ENCODE measurements at regions not wholly inside any gene's neighbourhood (a gene's known extent, or its start where the extent isn't known, plus 50 kb on each side); places are given as distances from the start of the nearest gene placed in this dataset.

DNA sequence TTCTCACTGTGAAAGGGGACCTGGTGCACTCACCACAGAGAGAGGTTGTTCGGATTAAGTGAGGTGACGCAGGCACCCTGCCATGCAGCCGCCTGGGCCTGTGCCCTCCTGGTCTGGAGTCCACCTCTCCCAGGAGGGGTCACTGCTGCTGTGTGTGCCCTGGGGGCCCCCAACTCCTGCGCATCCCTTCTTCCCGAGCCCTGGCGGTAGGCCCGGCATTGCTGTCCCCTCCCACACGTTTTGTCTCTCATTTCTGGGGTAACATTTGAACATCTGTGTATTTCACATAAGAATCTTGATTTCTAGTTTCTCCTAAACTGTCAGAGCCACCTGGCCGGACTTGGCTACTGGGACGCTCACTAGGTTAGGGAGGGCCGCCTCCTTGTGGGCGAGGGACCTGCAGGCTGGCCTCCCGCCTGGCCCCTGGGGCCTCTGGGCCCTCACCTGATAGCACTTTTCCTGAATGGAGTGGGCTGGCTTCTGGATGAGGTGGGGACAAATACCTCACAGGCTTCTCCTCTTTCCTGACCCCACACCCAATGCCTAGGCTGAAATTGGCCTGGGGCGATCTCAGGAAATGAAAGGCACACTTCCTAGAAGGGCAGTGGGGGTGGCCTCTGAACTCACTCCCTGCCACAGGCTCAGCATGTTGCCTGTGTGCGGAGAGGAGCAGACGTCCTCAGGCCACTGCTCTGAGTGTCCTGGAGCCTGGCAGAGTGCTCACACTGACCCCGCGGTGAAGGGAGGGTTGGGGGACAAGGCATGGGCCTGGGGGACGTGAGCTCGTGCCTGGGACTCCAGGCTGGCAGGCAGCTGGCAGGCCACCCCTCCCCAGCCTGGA lies 104.2 kb upstream of the PRR23E start:
- peak; percentile 12 for DNase-seq
- TF ChIP-seq, protein P1, sequence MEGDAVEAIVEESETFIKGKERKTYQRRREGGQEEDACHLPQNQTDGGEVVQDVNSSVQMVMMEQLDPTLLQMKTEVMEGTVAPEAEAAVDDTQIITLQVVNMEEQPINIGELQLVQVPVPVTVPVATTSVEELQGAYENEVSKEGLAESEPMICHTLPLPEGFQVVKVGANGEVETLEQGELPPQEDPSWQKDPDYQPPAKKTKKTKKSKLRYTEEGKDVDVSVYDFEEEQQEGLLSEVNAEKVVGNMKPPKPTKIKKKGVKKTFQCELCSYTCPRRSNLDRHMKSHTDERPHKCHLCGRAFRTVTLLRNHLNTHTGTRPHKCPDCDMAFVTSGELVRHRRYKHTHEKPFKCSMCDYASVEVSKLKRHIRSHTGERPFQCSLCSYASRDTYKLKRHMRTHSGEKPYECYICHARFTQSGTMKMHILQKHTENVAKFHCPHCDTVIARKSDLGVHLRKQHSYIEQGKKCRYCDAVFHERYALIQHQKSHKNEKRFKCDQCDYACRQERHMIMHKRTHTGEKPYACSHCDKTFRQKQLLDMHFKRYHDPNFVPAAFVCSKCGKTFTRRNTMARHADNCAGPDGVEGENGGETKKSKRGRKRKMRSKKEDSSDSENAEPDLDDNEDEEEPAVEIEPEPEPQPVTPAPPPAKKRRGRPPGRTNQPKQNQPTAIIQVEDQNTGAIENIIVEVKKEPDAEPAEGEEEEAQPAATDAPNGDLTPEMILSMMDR (IDR thresholded peaks at IDR 0.05; ENCODE audit: borderline replicate concordance), result no peak
- Histone ChIP-seq H3K27me3 (ENCODE audit: low read depth) (peaks cover 55% of the 10 kb centered on the region), H3K27ac (replicated peaks) (no peak overlapping the region), H3K4me1 (peaks cover 9% of the 10 kb centered on the region), H3K9me3 (replicated peaks) (no peaks in the 10 kb centered on the region), H3K4me3 (no peak overlapping the region), H3K36me3 (no peaks in the 10 kb centered on the region)
- intact Hi-C loops (cut with micrococcal nuclease), result no loop called here

DNA sequence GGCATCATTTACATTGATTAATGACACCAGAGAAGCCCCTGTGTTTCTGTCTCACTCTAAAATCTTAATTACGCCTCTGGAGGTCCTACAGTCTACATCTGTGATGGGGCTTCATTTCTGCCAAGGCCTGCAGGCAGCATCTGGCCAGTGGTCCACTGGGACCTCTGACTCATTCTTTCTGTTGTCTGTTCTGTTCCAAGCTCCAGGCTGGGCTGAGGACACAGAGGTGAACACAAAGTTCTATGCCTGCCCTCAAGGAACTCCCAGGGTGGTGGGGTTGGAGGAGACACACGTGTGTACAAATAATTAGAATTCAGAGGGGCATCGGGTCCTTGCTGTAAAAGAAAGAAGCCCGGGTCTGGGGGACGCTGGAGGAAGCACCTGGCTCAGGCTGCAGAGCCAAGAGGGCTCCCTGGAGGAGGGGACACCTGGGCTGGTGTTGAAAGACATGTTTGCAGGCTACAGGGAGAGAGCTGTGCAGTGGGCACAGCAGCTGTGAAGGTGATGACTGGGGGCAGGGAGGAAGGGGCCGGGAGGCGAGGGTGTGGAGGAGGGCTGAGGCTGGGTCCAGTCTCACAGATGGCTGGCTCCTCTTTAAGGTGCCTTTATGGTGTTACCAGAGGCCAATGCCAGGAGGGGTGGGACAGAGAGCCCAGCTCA lies 103.3 kb upstream of the PRR23E start:
- TF ChIP-seq, protein P1 (IDR thresholded peaks at IDR 0.05; ENCODE audit: borderline replicate concordance), result no peak
- no peak overlapping the region for H3K27ac ChIP-seq (replicated peaks)
- peak; percentile 46 for DNase-seq

DNA sequence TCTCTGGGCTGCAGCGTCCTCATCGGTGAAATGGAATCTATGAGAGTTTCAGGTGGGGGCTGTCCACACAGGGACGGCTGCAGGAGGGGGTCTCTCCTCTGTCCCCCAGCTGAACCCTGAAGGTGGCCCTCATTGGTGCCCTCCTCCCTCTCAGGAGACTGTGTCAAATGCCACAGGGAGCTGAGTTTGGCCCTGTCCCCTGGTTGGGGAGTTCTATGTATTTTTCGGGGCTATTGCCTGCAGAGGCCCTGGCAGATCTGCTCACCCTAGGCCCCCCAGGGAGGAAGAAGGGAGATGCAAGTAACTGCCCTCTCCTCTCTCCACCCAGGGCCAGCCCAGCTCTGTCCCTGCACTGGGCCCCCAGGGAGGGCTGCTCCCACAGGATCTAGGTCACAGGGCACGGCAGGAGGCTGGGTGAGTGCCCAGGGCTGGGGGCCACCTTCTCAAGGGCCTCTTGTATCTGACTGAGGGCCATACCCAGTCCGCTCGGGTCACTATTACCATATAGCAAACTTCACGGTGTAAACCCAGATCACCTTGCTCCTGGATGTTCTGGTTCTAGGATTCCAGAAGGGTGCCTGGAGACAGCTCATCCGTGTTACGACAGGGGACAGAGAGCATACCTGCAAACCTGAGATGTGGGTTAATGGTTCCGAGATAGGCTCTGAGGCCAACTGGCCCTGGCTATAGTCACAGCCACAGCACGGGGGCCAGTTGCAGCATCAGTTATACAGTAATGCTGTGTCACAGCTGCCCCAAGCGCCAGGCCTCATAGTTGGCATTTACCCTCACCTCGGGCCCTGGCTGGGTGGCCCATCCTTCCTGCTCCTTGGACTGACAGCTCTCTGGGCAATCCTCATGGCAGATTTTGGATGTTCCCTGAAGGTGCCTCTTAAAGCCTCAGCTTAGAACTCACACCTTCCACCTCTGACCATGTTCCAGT lies 102.4 kb upstream of the PRR23E start:
- Histone ChIP-seq H3K4me1 (peaks cover 9% of the 10 kb centered on the region), H3K27me3 (ENCODE audit: low read depth) (peaks cover 51% of the 10 kb centered on the region), H3K36me3 (no peaks in the 10 kb centered on the region), H3K27ac (replicated peaks) (no peak overlapping the region), H3K9me3 (replicated peaks) (peaks cover 5% of the 10 kb centered on the region), H3K4me3 (no peak overlapping the region)
- TF ChIP-seq, protein P1 (IDR thresholded peaks at IDR 0.05; ENCODE audit: borderline replicate concordance), result no peak
- DNase-seq, result no peak
- intact Hi-C loops (cut with micrococcal nuclease), result no loop called here

More for the DNA sequence above, 103.3 kb upstream of the PRR23E start:
- intact Hi-C loops (cut with micrococcal nuclease), result no loop called here
- no peaks in the 10 kb centered on the region for H3K9me3 ChIP-seq (replicated peaks)
- no peaks in the 10 kb centered on the region for H3K36me3 ChIP-seq
- no peak overlapping the region for H3K4me3 ChIP-seq
- H3K4me1 ChIP-seq, result peaks cover 9% of the 10 kb centered on the region
- H3K27me3 ChIP-seq (ENCODE audit: low read depth), result peaks cover 55% of the 10 kb centered on the region

DNA sequence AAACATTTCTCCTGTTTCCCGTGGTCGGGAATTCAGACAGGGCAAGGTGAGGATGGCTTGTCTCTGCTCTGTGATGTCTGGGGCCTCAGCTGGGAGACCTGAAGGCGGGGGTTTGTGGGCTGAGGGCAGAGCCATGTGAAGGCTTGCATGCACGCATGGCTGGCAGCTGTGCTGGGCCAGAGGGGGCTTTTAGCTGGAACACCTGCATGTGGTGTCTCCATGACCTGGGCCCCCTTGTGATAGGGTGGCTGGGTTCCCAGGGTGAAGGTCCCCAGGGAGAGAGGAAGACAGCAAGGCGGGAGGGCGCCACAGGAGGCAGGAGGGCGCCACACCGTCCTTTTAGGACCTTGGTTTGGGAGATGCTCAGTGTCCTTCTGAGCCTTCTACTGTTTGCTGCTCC lies 101.6 kb upstream of the PRR23E start:
- no peak overlapping the region for H3K4me3 ChIP-seq
- H3K36me3 ChIP-seq, result no peaks in the 10 kb centered on the region
- H3K27ac ChIP-seq (replicated peaks), result no peak overlapping the region
- H3K4me1 ChIP-seq, result peaks cover 12% of the 10 kb centered on the region
- no peak for DNase-seq
- peaks cover 9% of the 10 kb centered on the region for H3K9me3 ChIP-seq (replicated peaks)
- peaks cover 47% of the 10 kb centered on the region for H3K27me3 ChIP-seq (ENCODE audit: low read depth)
- TF ChIP-seq, protein P1 (IDR thresholded peaks at IDR 0.05; ENCODE audit: borderline replicate concordance), result no peak
- intact Hi-C loops (cut with micrococcal nuclease), result no loop called here

DNA sequence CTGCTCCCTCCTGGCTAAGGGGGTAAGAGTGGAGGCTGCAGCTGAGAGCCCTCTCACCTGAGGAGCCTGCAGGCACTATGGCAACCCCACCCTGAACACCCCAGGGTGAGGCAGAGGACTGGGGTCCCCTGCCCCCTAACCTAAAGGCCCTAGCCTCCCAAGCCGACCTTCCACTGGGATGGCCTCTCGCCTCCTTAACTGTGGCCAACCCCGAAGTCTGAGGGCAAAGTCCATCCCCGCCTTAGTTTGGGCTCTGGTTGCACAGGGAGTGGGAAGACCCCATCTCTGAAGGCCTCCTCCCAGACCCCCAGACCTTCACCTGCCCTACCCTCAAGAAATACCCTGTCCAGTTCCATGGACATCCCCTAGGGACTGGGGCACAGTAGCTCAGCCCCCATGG lies 100.6 kb upstream of the PRR23E start:
- intact Hi-C loops (cut with micrococcal nuclease), result no loop called here
- peaks cover 9% of the 10 kb centered on the region for H3K9me3 ChIP-seq (replicated peaks)
- H3K27me3 ChIP-seq (ENCODE audit: low read depth), result peaks cover 45% of the 10 kb centered on the region
- TF ChIP-seq, protein P1 (IDR thresholded peaks at IDR 0.05; ENCODE audit: borderline replicate concordance), result no peak
- H3K36me3 ChIP-seq, result no peaks in the 10 kb centered on the region
- H3K4me3 ChIP-seq, result no peak overlapping the region
- peaks cover 13% of the 10 kb centered on the region for H3K4me1 ChIP-seq
- no peak overlapping the region for H3K27ac ChIP-seq (replicated peaks)
- no peak for DNase-seq
